ENCODE measurements at regions not wholly inside any gene's neighbourhood (a gene's known extent, or its start where the extent isn't known, plus 50 kb on each side); places are given as distances from the start of the nearest gene placed in this dataset.

- no peak for DNase-seq (ENCODE audit: low spot score)
Observed at GRCh38 chr4:144902614-144903013, 195.4 kb downstream of the ANAPC10 start.

- no peak for DNase-seq (ENCODE audit: low spot score)
Observed at GRCh38 chr4:144903953-144904711, 193.9 kb downstream of the ANAPC10 start.

- DNase-seq (ENCODE audit: low spot score) = no peak
Observed at GRCh38 chr4:144905286-144905685, 192.7 kb downstream of the ANAPC10 start.

GRCh38 chr4:144906181-144906925 lies 191.6 kb downstream of the ANAPC10 start:
- no peak for DNase-seq (ENCODE audit: low spot score)

GRCh38 chr4:144910723-144911122 lies 187.3 kb downstream of the ANAPC10 start:
- no peak for DNase-seq (ENCODE audit: low spot score)

All from ureter (tissue), 1 donor.